ENCODE measurements at regions not wholly inside any gene's neighbourhood (a gene's known extent, or its start where the extent isn't known, plus 50 kb on each side); places are given as distances from the start of the nearest gene placed in this dataset.

- Mint-ChIP-seq H3K27ac (ENCODE audit: low read depth) (no peak overlapping the region), H3K4me3 (no peak overlapping the region), H3K4me1 (no peaks in the 10 kb centered on the region), H3K36me3 (ENCODE audit: insufficient read depth) (no peaks in the 10 kb centered on the region), H3K9me3 (peaks cover 12% of the 10 kb centered on the region), H3K27me3 (no peaks in the 10 kb centered on the region)
- ATAC-seq (replicated peaks; ENCODE audit: extremely low read depth, poor library complexity, severe bottlenecking) (no peak), DNase-seq (ENCODE audit: low spot score in 2 of 2) (no peak)
Measured at GRCh38 chr10:106401161-106401560, 763.3 kb downstream of the SORCS1 start.

GRCh38 chr10:106399112-106399511 is 765.4 kb downstream of the SORCS1 start:
- H3K36me3 Mint-ChIP-seq (ENCODE audit: insufficient read depth), result no peaks in the 10 kb centered on the region
- no peak overlapping the region for H3K27ac Mint-ChIP-seq (ENCODE audit: low read depth)
- DNase-seq (ENCODE audit: low spot score in 2 of 2) (no peak), ATAC-seq (replicated peaks; ENCODE audit: extremely low read depth, poor library complexity, severe bottlenecking) (no peak)
- H3K9me3 Mint-ChIP-seq, result peaks cover 13% of the 10 kb centered on the region
- H3K4me3 Mint-ChIP-seq, result no peak overlapping the region
- no peaks in the 10 kb centered on the region for H3K27me3 Mint-ChIP-seq
- H3K4me1 Mint-ChIP-seq, result no peaks in the 10 kb centered on the region

- Mint-ChIP-seq H3K36me3 (ENCODE audit: insufficient read depth) (no peaks in the 10 kb centered on the region), H3K4me3 (no peak overlapping the region), H3K27me3 (no peaks in the 10 kb centered on the region), H3K9me3 (peaks cover 13% of the 10 kb centered on the region), H3K27ac (ENCODE audit: low read depth) (no peak overlapping the region), H3K4me1 (no peaks in the 10 kb centered on the region)
- DNase-seq (ENCODE audit: low spot score in 2 of 2) (no peak), ATAC-seq (replicated peaks; ENCODE audit: extremely low read depth, poor library complexity, severe bottlenecking) (no peak)
Measured at GRCh38 chr10:106396192-106396591, 768.3 kb downstream of the SORCS1 start.

GRCh38 chr10:106395041-106395749 is 769.3 kb downstream of the SORCS1 start:
- no peak overlapping the region for H3K4me3 Mint-ChIP-seq
- no peak for DNase-seq (ENCODE audit: low spot score in 2 of 2)
- H3K27me3 Mint-ChIP-seq, result no peaks in the 10 kb centered on the region
- no peak overlapping the region for H3K27ac Mint-ChIP-seq (ENCODE audit: low read depth)
- peaks cover 13% of the 10 kb centered on the region for H3K9me3 Mint-ChIP-seq
- ATAC-seq (replicated peaks; ENCODE audit: extremely low read depth, poor library complexity, severe bottlenecking), result no peak
- no peaks in the 10 kb centered on the region for H3K4me1 Mint-ChIP-seq
- H3K36me3 Mint-ChIP-seq (ENCODE audit: insufficient read depth), result no peaks in the 10 kb centered on the region

GRCh38 chr10:106392778-106393177 is 771.7 kb downstream of the SORCS1 start:
- DNase-seq (ENCODE audit: low spot score in 2 of 2) (no peak), ATAC-seq (replicated peaks; ENCODE audit: extremely low read depth, poor library complexity, severe bottlenecking) (peak; percentile 32)
- no peak overlapping the region for H3K27ac Mint-ChIP-seq (ENCODE audit: low read depth)
- H3K9me3 Mint-ChIP-seq, result peaks cover 6% of the 10 kb centered on the region
- no peaks in the 10 kb centered on the region for H3K27me3 Mint-ChIP-seq
- H3K4me1 Mint-ChIP-seq, result no peaks in the 10 kb centered on the region
- no peaks in the 10 kb centered on the region for H3K36me3 Mint-ChIP-seq (ENCODE audit: insufficient read depth)
- H3K4me3 Mint-ChIP-seq, result no peak overlapping the region

- Mint-ChIP-seq H3K4me1 (no peaks in the 10 kb centered on the region), H3K9me3 (peaks cover 6% of the 10 kb centered on the region), H3K27ac (ENCODE audit: low read depth) (no peak overlapping the region), H3K27me3 (no peaks in the 10 kb centered on the region), H3K4me3 (no peak overlapping the region), H3K36me3 (ENCODE audit: insufficient read depth) (no peaks in the 10 kb centered on the region)
- DNase-seq (ENCODE audit: low spot score in 2 of 2) (no peak), ATAC-seq (replicated peaks; ENCODE audit: extremely low read depth, poor library complexity, severe bottlenecking) (no peak)
Measured at GRCh38 chr10:106387063-106387462, 777.4 kb downstream of the SORCS1 start.

GRCh38 chr10:106384496-106384895 is 780.0 kb downstream of the SORCS1 start:
- Mint-ChIP-seq H3K27me3 (no peaks in the 10 kb centered on the region), H3K27ac (ENCODE audit: low read depth) (no peak overlapping the region), H3K4me3 (no peak overlapping the region), H3K36me3 (ENCODE audit: insufficient read depth) (no peaks in the 10 kb centered on the region), H3K9me3 (peaks cover 17% of the 10 kb centered on the region), H3K4me1 (no peaks in the 10 kb centered on the region)
- DNase-seq (ENCODE audit: low spot score in 2 of 2) (no peak), ATAC-seq (replicated peaks; ENCODE audit: extremely low read depth, poor library complexity, severe bottlenecking) (no peak)

GRCh38 chr10:106380706-106381105 is 783.8 kb downstream of the SORCS1 start:
- Mint-ChIP-seq H3K4me1 (no peaks in the 10 kb centered on the region), H3K9me3 (peaks cover 17% of the 10 kb centered on the region), H3K36me3 (ENCODE audit: insufficient read depth) (no peaks in the 10 kb centered on the region), H3K27ac (ENCODE audit: low read depth) (no peak overlapping the region), H3K4me3 (no peak overlapping the region), H3K27me3 (no peaks in the 10 kb centered on the region)
- DNase-seq (ENCODE audit: low spot score in 2 of 2), result no peak
- ATAC-seq (replicated peaks; ENCODE audit: extremely low read depth, poor library complexity, severe bottlenecking), result no peak

- ATAC-seq (replicated peaks; ENCODE audit: extremely low read depth, poor library complexity, severe bottlenecking), result no peak
- H3K27me3 Mint-ChIP-seq, result no peaks in the 10 kb centered on the region
- H3K4me1 Mint-ChIP-seq, result no peaks in the 10 kb centered on the region
- H3K4me3 Mint-ChIP-seq, result no peak overlapping the region
- H3K9me3 Mint-ChIP-seq, result peaks cover 17% of the 10 kb centered on the region
- no peaks in the 10 kb centered on the region for H3K36me3 Mint-ChIP-seq (ENCODE audit: insufficient read depth)
- no peak for DNase-seq (ENCODE audit: low spot score in 2 of 2)
- no peak overlapping the region for H3K27ac Mint-ChIP-seq (ENCODE audit: low read depth)
Measured at GRCh38 chr10:106378251-106378650, 786.3 kb downstream of the SORCS1 start.

GRCh38 chr10:106370751-106371150 is 793.8 kb downstream of the SORCS1 start:
- ATAC-seq (replicated peaks; ENCODE audit: extremely low read depth, poor library complexity, severe bottlenecking), result no peak
- Mint-ChIP-seq H3K9me3 (peaks cover 11% of the 10 kb centered on the region), H3K27me3 (no peaks in the 10 kb centered on the region), H3K4me1 (no peaks in the 10 kb centered on the region), H3K27ac (ENCODE audit: low read depth) (no peak overlapping the region), H3K36me3 (ENCODE audit: insufficient read depth) (peaks cover 1% of the 10 kb centered on the region), H3K4me3 (no peak overlapping the region)
- DNase-seq (ENCODE audit: low spot score in 2 of 2), result no peak

- DNase-seq (ENCODE audit: low spot score in 2 of 2), result no peak
- Mint-ChIP-seq H3K9me3 (peaks cover 12% of the 10 kb centered on the region), H3K36me3 (ENCODE audit: insufficient read depth) (no peaks in the 10 kb centered on the region), H3K4me3 (no peak overlapping the region), H3K27ac (ENCODE audit: low read depth) (no peak overlapping the region), H3K4me1 (no peaks in the 10 kb centered on the region), H3K27me3 (no peaks in the 10 kb centered on the region)
- ATAC-seq (replicated peaks; ENCODE audit: extremely low read depth, poor library complexity, severe bottlenecking), result no peak
Measured at GRCh38 chr10:106360870-106361269, 803.6 kb downstream of the SORCS1 start.

- Mint-ChIP-seq H3K27ac (ENCODE audit: low read depth) (no peak overlapping the region), H3K9me3 (peaks cover 27% of the 10 kb centered on the region), H3K36me3 (ENCODE audit: insufficient read depth) (no peaks in the 10 kb centered on the region), H3K4me3 (no peak overlapping the region), H3K27me3 (no peaks in the 10 kb centered on the region), H3K4me1 (no peaks in the 10 kb centered on the region)
- DNase-seq (ENCODE audit: low spot score in 2 of 2) (no peak), ATAC-seq (replicated peaks; ENCODE audit: extremely low read depth, poor library complexity, severe bottlenecking) (no peak)
Measured at GRCh38 chr10:106355450-106355849, 809.1 kb downstream of the SORCS1 start.

GRCh38 chr10:106348933-106349332 is 815.6 kb downstream of the SORCS1 start:
- ATAC-seq (replicated peaks; ENCODE audit: extremely low read depth, poor library complexity, severe bottlenecking) (no peak), DNase-seq (ENCODE audit: low spot score in 2 of 2) (no peak)
- Mint-ChIP-seq H3K36me3 (ENCODE audit: insufficient read depth) (no peaks in the 10 kb centered on the region), H3K4me1 (no peaks in the 10 kb centered on the region), H3K27me3 (no peaks in the 10 kb centered on the region), H3K9me3 (peaks cover 13% of the 10 kb centered on the region), H3K4me3 (no peak overlapping the region), H3K27ac (ENCODE audit: low read depth) (no peak overlapping the region)

All from central memory CD8-positive, alpha-beta T cell (primary cell).